CD8-positive, alpha-beta T cell (primary cell): ENCODE measurements at regions not wholly inside any gene's neighbourhood (a gene's known extent, or its start where the extent isn't known, plus 50 kb on each side); places are given as distances from the start of the nearest gene placed in this dataset. TPM values are rescaled to one million over a fixed set of nuclear protein-coding genes. Genes with fewer than 3 reads are reported as not detected.

Experiments used
- microRNA-seq: library from miRNA; unstranded; fragments of <30 nt; microRNA quantifications from one replicate; pipeline ENCODE4 v1.2.0, GENCODE V29; 2022; ENCODE audit warnings: borderline microRNAs expressed

Small RNA genes in the stretch of these regions (microRNA-seq; reads per million reads assigned to microRNA genes)
- not detected for gene MIR1233-2
